Osteoblast (primary cell): ENCODE measurements at regions not wholly inside any gene's neighbourhood (a gene's known extent, or its start where the extent isn't known, plus 50 kb on each side); places are given as distances from the start of the nearest gene placed in this dataset.

Experiments used
- DNase-seq: peaks from one replicate; pipeline ENCODE4 v3.0.0; 2011; ENCODE audit warnings: low spot score, mixed read lengths; ENCODE audit not compliant: insufficient read length; ENCODE audit errors: missing footprints
- H2AFZ ChIP-seq: 2 replicates; pipeline ENCODE4 v1.6.0; 2011; ENCODE audit warnings: mild to moderate bottlenecking, low read length
- H3K27ac ChIP-seq: 2 replicates; pipeline ENCODE4 v1.5.1; 2011; ENCODE audit warnings: mild to moderate bottlenecking, low read depth, low read length, moderate library complexity
- H3K27me3 ChIP-seq: 2 replicates; pipeline ENCODE4 v1.6.0; 2012; ENCODE audit warnings: mild to moderate bottlenecking, control low read depth, inconsistent platforms, low read length, moderate library complexity; ENCODE audit not compliant: insufficient read depth
- H3K36me3 ChIP-seq: 2 replicates; pipeline ENCODE4 v1.5.1; 2011; ENCODE audit warnings: mild to moderate bottlenecking, low read length, control low read depth, moderate library complexity; ENCODE audit not compliant: insufficient read depth
- H3K4me1 ChIP-seq: 2 replicates; pipeline ENCODE4 v1.5.1; 2011; ENCODE audit warnings: mild to moderate bottlenecking, low read length, control low read depth, moderate library complexity; ENCODE audit not compliant: insufficient read depth
- H3K4me2 ChIP-seq: 2 replicates; pipeline ENCODE4 v1.6.0; 2011; ENCODE audit warnings: mild to moderate bottlenecking, low read length; ENCODE audit not compliant: insufficient read depth
- H3K4me3 ChIP-seq: fragments of 200-600 bp; sonication (generic); 3 replicates; pipeline ENCODE4 v1.5.1; 2012; ENCODE audit warnings: mild to moderate bottlenecking, low read length, inconsistent platforms; ENCODE audit not compliant: insufficient read depth
- H3K79me2 ChIP-seq: 2 replicates; pipeline ENCODE4 v1.6.0; 2012; ENCODE audit warnings: mild to moderate bottlenecking, low read length, control low read depth, inconsistent platforms; ENCODE audit not compliant: insufficient read depth
- H3K9me3 ChIP-seq: 2 replicates; pipeline ENCODE4 v1.5.1; 2011; ENCODE audit warnings: low read depth, low read length, control low read depth
- H4K20me1 ChIP-seq: 2 replicates; pipeline ENCODE4 v1.6.0; 2012; ENCODE audit warnings: mild to moderate bottlenecking, low read length, control low read depth; ENCODE audit not compliant: insufficient read depth
- CTCF ChIP-seq: IDR thresholded peaks from 2 replicates; pipeline ENCODE4 v1.5.1; 2011; ENCODE audit warnings: mild to moderate bottlenecking, low read depth, low read length, moderate library complexity; ENCODE audit errors: extremely low read depth

- no peak overlapping the region for H3K4me2 ChIP-seq
- TF ChIP-seq CTCF, result no peak
- no peak overlapping the region for H2AFZ ChIP-seq
- H3K27ac ChIP-seq, result no peak overlapping the region
- no peaks in the 10 kb centered on the region for H3K9me3 ChIP-seq
- no peak overlapping the region for H3K4me3 ChIP-seq
- H4K20me1 ChIP-seq, result no peaks in the 10 kb centered on the region
- no peaks in the 10 kb centered on the region for H3K36me3 ChIP-seq
- no peaks in the 10 kb centered on the region for H3K27me3 ChIP-seq
- H3K4me1 ChIP-seq, result peaks cover 7% of the 10 kb centered on the region
- DNase-seq, result no peak
- no peaks in the 10 kb centered on the region for H3K79me2 ChIP-seq
These were observed 466.9 kb upstream of the ROBO1 start for GRCh38 chr3:80234706-80235105.

GRCh38 chr3:80233576-80233975 is 465.8 kb upstream of the ROBO1 start:
- Histone ChIP-seq H3K4me2 (no peak overlapping the region), H3K27ac (peak overlapping the region; percentile 24), H3K4me1 (peaks cover 7% of the 10 kb centered on the region), H3K36me3 (no peaks in the 10 kb centered on the region), H3K4me3 (no peak overlapping the region), H3K27me3 (no peaks in the 10 kb centered on the region), H3K9me3 (no peaks in the 10 kb centered on the region), H2AFZ (peak overlapping the region; percentile 51), H3K79me2 (no peaks in the 10 kb centered on the region), H4K20me1 (no peaks in the 10 kb centered on the region)
- no peak for DNase-seq
- TF ChIP-seq CTCF, result no peak

- peaks cover 7% of the 10 kb centered on the region for H3K4me1 ChIP-seq
- no peak for TF ChIP-seq CTCF
- peak overlapping the region; percentile 34 for H3K27ac ChIP-seq
- no peaks in the 10 kb centered on the region for H3K27me3 ChIP-seq
- no peaks in the 10 kb centered on the region for H3K36me3 ChIP-seq
- peak overlapping the region; percentile 19 for H2AFZ ChIP-seq
- DNase-seq, result no peak
- H3K9me3 ChIP-seq, result no peaks in the 10 kb centered on the region
- peak overlapping the region; percentile 24 for H3K4me2 ChIP-seq
- no peak overlapping the region for H3K4me3 ChIP-seq
- no peaks in the 10 kb centered on the region for H3K79me2 ChIP-seq
- H4K20me1 ChIP-seq, result no peaks in the 10 kb centered on the region
These were observed 465.0 kb upstream of the ROBO1 start for GRCh38 chr3:80232760-80233159.

GRCh38 chr3:80230962-80231361 is 463.2 kb upstream of the ROBO1 start:
- Histone ChIP-seq H4K20me1 (no peaks in the 10 kb centered on the region), H3K79me2 (no peaks in the 10 kb centered on the region), H3K4me2 (no peak overlapping the region), H3K4me1 (peaks cover 7% of the 10 kb centered on the region), H3K36me3 (no peaks in the 10 kb centered on the region), H3K9me3 (no peaks in the 10 kb centered on the region), H3K4me3 (no peak overlapping the region), H3K27me3 (no peaks in the 10 kb centered on the region), H2AFZ (no peak overlapping the region), H3K27ac (no peak overlapping the region)
- no peak for DNase-seq
- TF ChIP-seq CTCF, result no peak
